ENCODE measurements at regions not wholly inside any gene's neighbourhood (a gene's known extent, or its start where the extent isn't known, plus 50 kb on each side); places are given as distances from the start of the nearest gene placed in this dataset.

GRCh38 chr10:44326474-44327030, 58.3 kb downstream of the CXCL12 start:
- no peak for TF ChIP-seq CTCF (conservative IDR thresholded peaks at IDR 0.05 in 1 of 2, IDR thresholded peaks at IDR 0.05 in 1 of 2; ENCODE audit: extremely low read depth in 1 of 2, insufficient read depth in 1 of 2, low read depth in 1 of 2, low read length in 2 of 2)
- TF ChIP-seq EZH2 (IDR thresholded peaks at IDR 0.05; ENCODE audit: borderline replicate concordance, low read length) = no peak
